ENCODE measurements at regions not wholly inside any gene's neighbourhood (a gene's known extent, or its start where the extent isn't known, plus 50 kb on each side); places are given as distances from the start of the nearest gene placed in this dataset.

DNA sequence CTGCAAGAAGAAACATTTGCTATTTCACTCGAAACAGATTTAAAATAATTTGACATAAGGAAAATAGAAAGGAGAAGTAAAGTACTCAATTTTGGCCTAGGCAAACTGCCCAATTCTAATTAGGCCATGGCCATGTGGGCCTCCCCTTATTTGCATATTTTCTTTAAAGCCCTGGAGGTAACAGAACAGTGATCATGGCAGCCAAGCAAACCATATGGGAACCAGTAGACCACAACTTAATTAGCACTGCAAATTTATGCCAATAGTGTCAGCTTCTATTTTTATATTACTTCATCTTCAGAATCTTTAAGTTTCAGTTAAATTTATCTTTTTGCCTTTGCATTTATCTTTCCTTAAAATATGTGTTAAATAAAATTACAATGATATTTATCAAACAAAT, 63.3 kb upstream of the THSD7A start:
- DNase-seq: no peak

DNA sequence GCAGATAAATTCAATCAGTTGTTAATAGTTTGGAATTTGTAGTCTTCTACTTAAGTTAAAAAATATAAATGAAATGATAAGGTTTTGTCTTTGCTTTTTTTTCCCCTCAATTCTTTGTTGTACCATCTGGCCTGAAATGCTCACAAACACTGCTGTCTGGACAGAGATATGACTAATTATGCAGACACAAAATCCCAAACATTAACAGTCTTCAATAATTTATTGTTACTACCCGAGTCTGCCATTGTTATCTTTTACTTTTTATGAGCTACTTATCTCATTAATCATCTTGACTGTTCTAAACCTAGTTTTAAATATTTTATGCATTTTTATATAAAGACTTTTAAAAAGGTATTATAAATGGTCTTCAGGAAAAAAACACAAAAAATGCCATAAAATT, 64.7 kb upstream of the THSD7A start:
- no peak for DNase-seq

DNA sequence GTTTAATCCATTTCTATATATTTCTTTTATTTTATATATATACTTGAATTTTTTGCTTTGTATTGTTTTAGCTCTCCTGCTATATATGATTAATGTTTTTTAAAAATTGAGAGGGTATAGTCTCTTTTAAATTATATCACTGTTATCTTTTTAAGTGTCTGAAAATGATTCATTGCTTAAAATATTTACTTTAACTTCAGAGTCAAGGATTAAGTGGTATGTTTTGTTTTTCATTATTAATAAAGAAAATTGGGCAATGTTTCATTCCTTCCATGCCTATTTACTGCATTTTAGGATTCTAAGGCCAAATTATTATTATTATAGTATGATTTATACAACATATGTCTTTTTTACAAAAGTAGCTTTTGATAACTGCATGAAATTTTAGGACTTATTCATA, 67.2 kb upstream of the THSD7A start:
- no peak for DNase-seq

DNA sequence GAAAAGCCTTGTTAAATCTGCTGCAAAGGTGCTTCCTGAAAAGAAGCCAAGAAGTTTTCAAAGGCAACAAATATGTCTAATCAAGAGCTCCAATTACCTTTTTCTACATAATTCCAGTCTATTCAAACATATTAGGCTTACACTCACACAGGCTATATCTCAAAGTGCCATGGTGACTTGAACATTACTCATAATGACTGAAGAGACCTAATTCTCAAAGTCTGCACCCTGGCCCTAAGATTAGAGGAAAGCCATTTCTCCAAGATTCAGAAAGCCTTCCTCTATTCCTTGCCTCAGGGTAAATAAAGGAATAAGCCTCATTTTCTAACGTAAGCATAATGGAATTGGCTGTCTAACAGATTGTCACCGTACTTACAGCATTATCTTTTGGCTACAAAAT, 78.3 kb upstream of the THSD7A start:
- no peak for DNase-seq

- DNase-seq: no peak
Measured at GRCh38 chr7:11911900-11912299, 79.9 kb upstream of the THSD7A start.

DNA sequence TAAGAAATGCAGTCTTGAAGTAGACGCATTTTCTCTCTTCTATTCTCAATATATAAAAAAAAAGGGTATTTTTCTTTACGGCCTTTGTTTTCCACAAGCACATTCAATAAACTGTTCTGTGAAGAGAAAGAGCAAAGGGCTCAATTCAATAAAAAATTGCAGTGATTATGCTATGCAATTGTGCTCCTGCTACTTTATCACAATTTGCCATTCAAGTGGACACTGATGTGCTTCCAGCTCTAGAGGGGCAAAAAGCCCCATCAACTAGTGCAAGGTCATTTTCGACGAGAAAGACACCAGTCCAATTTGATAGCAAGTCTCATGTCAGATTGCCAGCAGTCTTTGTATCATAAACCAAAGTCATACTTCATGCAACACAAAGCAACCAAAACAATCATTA, 82.6 kb upstream of the THSD7A start:
- no peak for DNase-seq

DNA sequence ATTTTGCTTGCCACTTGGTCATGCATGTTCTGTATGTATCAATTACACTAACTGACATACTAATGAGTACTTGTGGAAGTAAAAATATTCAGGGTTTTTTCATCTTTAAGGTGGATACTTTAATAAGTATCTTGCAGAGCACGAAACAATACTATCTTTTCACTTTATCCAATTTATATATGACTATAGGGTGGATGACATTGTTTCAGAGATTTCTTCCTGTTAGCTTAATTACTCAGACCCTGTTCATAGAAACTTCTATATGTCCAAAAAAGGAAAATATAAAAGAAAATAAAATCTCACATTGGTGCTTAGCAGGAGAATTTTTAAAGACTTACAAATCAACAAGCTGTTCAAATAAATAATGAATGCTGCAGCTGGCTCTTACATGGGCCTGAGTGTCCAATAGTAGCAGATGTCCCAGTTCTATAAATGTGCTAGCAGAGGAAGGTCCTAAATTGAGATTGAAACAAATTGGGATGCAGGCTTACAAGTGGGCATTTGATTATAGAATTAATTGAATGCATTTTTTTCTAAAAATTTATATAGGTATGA, 91.5 kb upstream of the THSD7A start:
- no peak for DNase-seq

- DNase-seq: no peak
Measured at GRCh38 chr7:11931307-11931706, 99.3 kb upstream of the THSD7A start.

DNA sequence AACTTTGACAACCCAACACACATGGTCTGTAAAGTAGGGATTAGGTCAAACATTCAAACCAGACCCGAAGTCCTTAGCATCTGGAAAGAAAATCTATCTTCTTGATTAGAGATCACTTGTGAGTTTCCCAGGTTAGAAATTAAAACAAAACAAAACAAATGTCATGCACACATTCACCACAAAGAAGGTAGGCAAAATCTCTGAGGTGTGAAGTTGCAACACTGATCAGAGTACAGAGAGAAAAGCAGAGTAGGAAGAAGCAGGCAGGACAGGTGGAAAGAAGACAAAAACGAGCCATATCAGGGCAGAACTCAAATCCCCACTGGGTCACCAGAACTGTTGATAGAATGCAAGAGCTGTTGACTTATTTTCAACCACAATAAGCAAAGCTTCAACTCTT, 102.8 kb upstream of the THSD7A start:
- DNase-seq: no peak

DNA sequence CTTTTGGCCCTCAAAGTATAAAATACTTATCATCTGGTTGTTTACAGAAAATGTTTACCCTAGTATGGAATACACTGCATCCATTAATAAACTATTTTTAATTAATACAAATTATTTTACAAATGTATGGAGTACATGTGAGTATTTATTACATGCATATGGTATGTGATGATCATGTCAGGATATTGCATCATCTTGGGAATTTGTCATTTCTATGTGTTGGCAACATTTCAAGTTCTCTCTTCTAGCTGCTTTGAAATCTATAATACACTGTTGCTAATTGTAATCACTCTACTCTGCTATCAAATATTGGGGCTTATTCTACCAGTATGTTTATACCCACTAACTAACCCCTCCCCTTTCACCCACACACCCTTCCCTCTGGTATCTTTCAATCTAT, 103.9 kb upstream of the THSD7A start:
- no peak for DNase-seq

DNA sequence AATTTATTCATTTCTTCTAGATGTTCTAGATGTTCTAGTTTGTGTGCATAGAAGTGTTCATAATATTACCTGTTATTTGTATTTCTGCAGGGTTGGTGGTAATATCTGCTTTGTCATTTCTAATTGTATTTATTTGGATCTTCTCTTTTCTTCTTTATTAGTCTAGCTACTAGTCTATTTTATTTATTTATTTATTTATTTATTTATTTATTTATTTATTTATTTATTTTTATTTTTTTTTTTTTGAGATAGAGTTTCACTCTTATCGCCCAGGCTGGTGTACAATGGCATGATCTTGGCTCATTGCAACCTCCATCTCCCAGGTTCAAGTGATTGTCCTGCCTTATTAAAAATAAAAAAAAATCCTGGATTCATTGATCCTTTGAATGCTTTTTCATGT, 114.8 kb upstream of the THSD7A start:
- no peak for DNase-seq

GRCh38 chr7:11950281-11950680, 118.3 kb upstream of the THSD7A start:
- DNase-seq: no peak

GRCh38 chr7:11950942-11951341, 118.9 kb upstream of the THSD7A start:
- DNase-seq: no peak

GRCh38 chr7:11951909-11952308, 119.9 kb upstream of the THSD7A start:
- DNase-seq: no peak

GRCh38 chr7:11952972-11953371, 121.0 kb upstream of the THSD7A start:
- no peak for DNase-seq

- DNase-seq: no peak
Measured at GRCh38 chr7:11956991-11957390, 125.0 kb upstream of the THSD7A start.

DNA sequence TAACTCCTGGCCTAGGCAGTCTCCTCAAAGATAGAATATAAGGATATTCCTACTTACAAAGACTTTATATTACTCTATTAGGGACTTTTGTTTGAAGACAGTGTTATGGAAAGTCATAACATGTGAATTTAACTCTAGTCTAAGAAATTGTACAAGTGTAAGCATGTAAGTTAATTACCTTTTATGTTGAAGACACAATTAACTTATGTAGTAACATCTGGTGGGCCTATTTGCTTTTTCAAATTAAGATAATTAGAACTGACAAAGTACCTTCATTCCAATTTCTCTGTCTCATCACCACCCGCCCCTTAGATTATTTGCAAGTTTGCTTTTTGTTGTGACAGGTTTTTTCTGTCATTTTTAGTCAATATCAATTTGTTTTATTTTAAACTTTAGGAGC, 126.0 kb upstream of the THSD7A start:
- no peak for DNase-seq

DNA sequence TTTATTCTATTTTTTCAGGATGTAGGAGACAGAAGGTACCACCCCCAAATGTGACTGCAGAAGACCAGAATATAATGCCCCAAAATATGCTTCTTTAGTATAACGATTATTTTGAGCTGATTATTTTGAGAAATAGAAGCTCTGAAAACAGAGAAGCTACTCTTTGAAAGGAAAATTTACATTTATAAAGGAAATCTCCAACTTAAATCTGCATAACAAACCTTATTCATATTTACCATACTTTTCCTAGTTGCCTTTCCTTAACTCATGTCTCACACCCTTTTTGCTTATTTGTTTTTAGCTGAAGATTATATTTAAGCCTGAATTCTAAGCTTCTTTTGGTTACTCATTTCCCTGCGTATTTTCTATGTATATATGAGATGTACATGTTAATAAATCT, 127.1 kb upstream of the THSD7A start:
- DNase-seq: no peak

- DNase-seq: no peak
Measured at GRCh38 chr7:11960621-11961020, 128.6 kb upstream of the THSD7A start.

GRCh38 chr7:11969643-11970042, 137.6 kb upstream of the THSD7A start:
- DNase-seq: no peak

GRCh38 chr7:11970132-11970531, 138.1 kb upstream of the THSD7A start:
- DNase-seq: no peak

- DNase-seq: no peak
Measured at GRCh38 chr7:11985376-11985775, 153.4 kb upstream of the THSD7A start.

DNA sequence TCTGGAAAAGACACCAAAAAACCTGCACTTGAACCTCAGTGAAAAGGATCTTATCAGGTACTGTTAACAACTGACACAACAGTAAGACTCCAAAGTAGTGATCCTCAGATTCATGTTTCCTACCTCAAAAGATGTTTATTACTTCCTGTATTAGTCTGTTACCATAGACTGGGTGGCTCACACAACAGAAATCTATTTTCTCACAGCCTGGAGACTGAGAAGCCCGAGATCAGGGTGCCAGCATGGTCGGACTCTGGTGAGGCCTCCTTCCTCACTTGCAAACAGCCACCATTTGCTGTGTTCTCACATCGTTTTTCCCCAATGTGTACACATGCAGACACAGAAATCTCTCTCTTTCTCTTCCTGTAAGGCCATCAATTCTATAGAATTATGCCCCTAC, 154.0 kb upstream of the THSD7A start:
- no peak for DNase-seq

DNA sequence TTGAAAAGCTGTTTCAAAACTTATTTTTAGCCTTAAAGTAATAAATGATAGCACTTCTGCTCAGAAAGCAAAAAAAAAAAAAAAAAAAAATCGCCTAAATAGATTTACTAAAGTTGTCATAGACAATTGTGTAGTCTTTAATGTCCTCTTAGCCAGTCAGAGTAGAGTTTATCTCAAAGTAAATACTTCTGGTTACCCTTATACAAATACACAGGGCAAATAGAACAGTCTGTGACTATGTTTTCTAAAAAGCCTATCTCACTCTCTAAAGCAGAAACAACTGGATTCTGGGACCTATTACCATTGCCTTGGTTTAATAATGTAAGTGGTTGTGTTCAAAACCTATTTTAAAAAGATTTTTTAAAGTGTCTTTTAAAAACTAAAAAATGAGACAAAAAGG, 156.2 kb upstream of the THSD7A start:
- DNase-seq: no peak

DNA sequence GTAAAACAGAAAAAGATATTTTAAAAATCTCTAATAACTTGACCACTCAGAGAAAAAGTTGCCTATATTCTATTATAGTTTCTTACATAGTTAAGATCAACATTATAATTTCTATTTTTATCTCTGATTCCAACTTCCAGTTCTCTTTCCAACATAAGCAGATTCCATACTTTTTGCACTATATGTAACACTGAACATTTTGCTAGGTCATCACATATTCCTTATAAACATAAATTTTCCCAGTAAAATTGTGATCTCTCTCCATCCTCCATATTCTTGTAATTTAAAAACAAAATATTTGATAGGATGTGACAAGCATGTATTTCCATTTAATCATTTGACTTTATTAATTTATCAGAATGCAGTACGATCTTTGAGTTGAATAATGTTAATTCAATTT, 170.4 kb upstream of the THSD7A start:
- no peak for DNase-seq

- DNase-seq: no peak
Measured at GRCh38 chr7:12004581-12004980, 172.6 kb upstream of the THSD7A start.

Measured in stimulated activated CD4-positive, alpha-beta T cell treated with anti-CD3 and anti-CD28 coated beads, Interleukin-4, amount 100 ng/mL, for 24 hours (primary cell).